Panc1 (cell line): ENCODE measurements at regions not wholly inside any gene's neighbourhood (a gene's known extent, or its start where the extent isn't known, plus 50 kb on each side); places are given as distances from the start of the nearest gene placed in this dataset.

Experiments
- ATAC-seq: fragments of 200-7000 bp; cut with Tn5 transposase; 2 replicates; pipeline ENCODE4 v1.9.1; 2020; ENCODE audit warnings: mild to moderate bottlenecking, moderate library complexity
- BruUV-seq: library from RNA; stranded (reverse); fragments of 400-500 nt; replicated peaks from 2 replicates; lab custom pipeline; 2021; lab: Mats Ljungman, UMichigan
- CTCF ChIA-PET: fragments of 300-600 bp; sonication (Branson Sonifier 250); formaldehyde crosslinking; loops from one replicate; lab custom pipeline; 2022; ENCODE audit warnings: antibody characterized with exemption; lab: Charles Lee
- POLR2A ChIA-PET: fragments of 300-600 bp; sonication (Branson Sonifier 250); formaldehyde crosslinking; loops from one replicate; lab custom pipeline; 2022; ENCODE audit warnings: antibody characterized with exemption; lab: Charles Lee
- DNase-seq: peaks from one replicate; pipeline ENCODE4 v3.0.0-alpha.2; 2010; ENCODE audit warnings: low read depth, low spot score
- H3K27ac ChIP-seq: 2 replicates; pipeline ENCODE4 v1.5.1; 2011; ENCODE audit warnings: mild to moderate bottlenecking, low read length, inconsistent platforms
- H3K27me3 ChIP-seq: fragments of 200-500 bp; sonication (Bioruptor generic); 2 replicates; pipeline ENCODE4 v1.6.0; 2014; ENCODE audit warnings: low read length, inconsistent platforms; ENCODE audit not compliant: control insufficient read depth, insufficient read depth
- H3K36me3 ChIP-seq: fragments of 200-500 bp; sonication (Bioruptor generic); 2 replicates; pipeline ENCODE4 v1.5.1; 2014; ENCODE audit warnings: inconsistent platforms, mild to moderate bottlenecking, low read length, moderate library complexity; ENCODE audit not compliant: control insufficient read depth, insufficient read depth
- H3K4me1 ChIP-seq: 2 replicates; pipeline ENCODE4 v1.5.1; 2011; ENCODE audit warnings: inconsistent platforms, mild to moderate bottlenecking, low read length, moderate library complexity; ENCODE audit not compliant: control insufficient read depth, insufficient read depth
- H3K4me3 ChIP-seq, 2 experiments: 2 replicates each; pipeline ENCODE4 v1.5.1; 2011 to 2012; ENCODE audit warnings: low read depth in 2 of 2, low read length in 2 of 2, mild to moderate bottlenecking in 2 of 2, inconsistent platforms in 1 of 2, moderate library complexity in 1 of 2
- H3K9me3 ChIP-seq: fragments of 200-500 bp; sonication (Bioruptor generic); 2 replicates; pipeline ENCODE4 v1.5.1; 2014; ENCODE audit warnings: low read depth, mild to moderate bottlenecking, inconsistent platforms, low read length, moderate library complexity; ENCODE audit not compliant: control insufficient read depth, insufficient read depth
- CTCF ChIP-seq: fragments of 450-650 bp; IDR thresholded peaks from 2 replicates; pipeline ENCODE4 v1.5.1; 2017; ENCODE audit warnings: mild to moderate bottlenecking
- POLR2AphosphoS5 ChIP-seq: IDR thresholded peaks from 2 replicates; pipeline ENCODE4 v1.6.1; 2012; ENCODE audit warnings: mild to moderate bottlenecking, low read depth, low read length, moderate library complexity
- REST ChIP-seq, 2 experiments: IDR thresholded peaks; 2 replicates each; pipeline ENCODE4 v1.6.1; 2011 to 2012; ENCODE audit warnings: low read depth in 2 of 2, control low read depth in 1 of 2, low read length in 1 of 2, mild to moderate bottlenecking in 1 of 2, moderate library complexity in 1 of 2; ENCODE audit not compliant: insufficient read depth in 1 of 2
- SIN3A ChIP-seq: IDR thresholded peaks from 2 replicates; pipeline ENCODE4 v1.6.1; 2012; ENCODE audit warnings: low read depth, mild to moderate bottlenecking, low read length, moderate library complexity, borderline replicate concordance; ENCODE audit not compliant: insufficient read depth
- TCF7L2 ChIP-seq: IDR thresholded peaks from 2 replicates; pipeline ENCODE4 v1.6.1; 2011; ENCODE audit warnings: mild to moderate bottlenecking, low read depth, low read length, inconsistent platforms
- in situ Hi-C: cut with HindIII; loops from 2 replicates; pipeline ENCODE4 v1.10.0; 2016; ENCODE audit warnings: low sequenced_read_pairs, low pct_unique_long_range_greater_than_20kb
- intact Hi-C: fragments of 100-400 bp; cut with micrococcal nuclease; formaldehyde crosslinking; loops from one replicate; pipeline ENCODE4 v1.10.0; 2022; ENCODE audit not compliant: unreplicated experiment

- TF ChIP-seq REST (IDR thresholded peaks at IDR 0.05; ENCODE audit: insufficient read depth in 1 of 2, low read depth in 2 of 2, low read length in 1 of 2) (no peak), TCF7L2 (no peak), POLR2AphosphoS5 (no peak), CTCF (no peak), SIN3A (no peak)
- intact Hi-C loops (no loop called here), in situ Hi-C loops (no loop called here)
- Histone ChIP-seq H3K4me1 (no peaks in the 10 kb centered on the region), H3K27ac (no peak overlapping the region), H3K4me3 (no peak overlapping the region), H3K36me3 (no peaks in the 10 kb centered on the region), H3K27me3 (no peaks in the 10 kb centered on the region), H3K9me3 (no peaks in the 10 kb centered on the region)
- POLR2A ChIA-PET, result no interaction called here
- CTCF ChIA-PET, result no interaction called here
- DNase-seq (no peak), ATAC-seq (no peak)
- BruUV-seq, result no TSS peak
These were observed 183.7 kb upstream of the LRRN1 start for GRCh38 chr3:3615533-3615932.

GRCh38 chr3:3610581-3611298 is 188.5 kb upstream of the LRRN1 start:
- ChIA-PET CTCF (no interaction called here), POLR2A (no interaction called here)
- in situ Hi-C loops (no loop called here), intact Hi-C loops (no loop called here)
- Histone ChIP-seq H3K4me3 (no peak overlapping the region), H3K36me3 (no peaks in the 10 kb centered on the region), H3K9me3 (no peaks in the 10 kb centered on the region), H3K4me1 (no peaks in the 10 kb centered on the region), H3K27ac (no peak overlapping the region), H3K27me3 (no peaks in the 10 kb centered on the region)
- ATAC-seq, result no peak
- BruUV-seq, result no TSS peak
- DNase-seq, result no peak
- TF ChIP-seq POLR2AphosphoS5 (no peak), SIN3A (no peak), CTCF (no peak), REST (IDR thresholded peaks at IDR 0.05; ENCODE audit: insufficient read depth in 1 of 2, low read depth in 2 of 2, low read length in 1 of 2) (no peak), TCF7L2 (no peak)
